GM12801 (cell line): ENCODE measurements at regions not wholly inside any gene's neighbourhood (a gene's known extent, or its start where the extent isn't known, plus 50 kb on each side); places are given as distances from the start of the nearest gene placed in this dataset.

Source experiments
- CTCF ChIP-seq: IDR thresholded peaks from one replicate; pipeline ENCODE4 v1.5.1; 2011; ENCODE audit warnings: control low read depth; ENCODE audit not compliant: insufficient read length; ENCODE audit errors: extremely low read depth

GRCh38 chr5:155919126-155919525, 407.8 kb upstream of the SGCD start:
- no peak for TF ChIP-seq CTCF

DNA sequence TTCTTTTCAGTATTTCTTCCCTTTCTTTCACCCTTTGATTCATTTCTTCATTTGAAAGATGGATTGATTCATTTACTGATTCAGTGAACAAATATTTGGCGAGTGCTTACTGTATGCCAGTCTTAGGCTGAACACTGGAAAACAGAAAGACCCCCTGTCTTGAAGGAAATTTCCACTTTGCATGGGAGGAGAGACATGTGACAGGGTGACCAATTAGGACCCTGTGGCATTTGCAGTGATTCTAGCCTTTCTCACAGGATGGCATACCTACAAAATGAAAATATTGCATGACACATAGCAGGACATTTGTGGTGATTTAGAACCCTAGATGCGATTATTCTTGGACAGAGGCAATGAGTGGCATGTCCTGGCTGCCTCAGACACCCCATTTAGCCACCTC, 407.2 kb upstream of the SGCD start:
- TF ChIP-seq CTCF, result no peak

- no peak for TF ChIP-seq CTCF
Measured at GRCh38 chr5:155921621-155922020, 405.3 kb upstream of the SGCD start.

DNA sequence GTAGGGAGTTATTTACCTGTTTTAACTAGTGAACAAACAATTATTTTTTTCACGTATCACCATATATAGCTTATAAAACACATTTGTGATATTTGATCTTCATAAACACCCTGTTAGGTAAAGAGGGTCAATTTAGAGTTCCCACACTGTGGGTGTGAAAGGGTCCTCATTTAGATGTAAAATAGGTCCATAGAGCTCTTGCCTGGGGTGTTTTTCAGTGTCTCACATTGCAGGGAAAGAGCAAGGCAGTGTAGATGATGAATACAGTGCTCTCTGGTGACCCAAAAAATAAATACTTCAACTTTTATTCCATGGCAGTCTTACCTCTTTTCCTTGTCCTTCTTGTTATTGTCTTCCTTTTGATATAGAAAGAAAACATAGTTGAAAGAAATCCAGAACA, 403.2 kb upstream of the SGCD start:
- no peak for TF ChIP-seq CTCF

GRCh38 chr5:155926031-155926430, 400.9 kb upstream of the SGCD start:
- no peak for TF ChIP-seq CTCF

DNA sequence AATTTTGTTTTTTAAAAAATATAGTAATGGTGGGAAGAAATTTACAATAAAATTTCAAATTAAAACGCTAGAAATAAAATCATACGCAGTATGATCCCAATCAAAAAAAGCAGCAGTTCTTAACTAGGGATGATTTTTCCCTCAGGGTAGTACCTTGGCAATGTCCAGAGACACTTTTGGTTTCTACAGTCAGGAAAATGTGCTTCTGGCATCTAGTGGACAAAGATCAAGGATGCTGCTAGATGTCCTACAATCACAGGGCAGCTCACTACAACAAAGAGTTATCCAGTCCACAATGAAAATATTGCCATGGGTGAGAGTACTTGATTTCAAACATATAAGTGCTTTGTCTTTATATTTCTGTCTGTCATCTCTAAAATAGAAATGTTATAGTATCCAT, 400.2 kb upstream of the SGCD start:
- TF ChIP-seq CTCF, result no peak

GRCh38 chr5:155929112-155929511, 397.9 kb upstream of the SGCD start:
- no peak for TF ChIP-seq CTCF

DNA sequence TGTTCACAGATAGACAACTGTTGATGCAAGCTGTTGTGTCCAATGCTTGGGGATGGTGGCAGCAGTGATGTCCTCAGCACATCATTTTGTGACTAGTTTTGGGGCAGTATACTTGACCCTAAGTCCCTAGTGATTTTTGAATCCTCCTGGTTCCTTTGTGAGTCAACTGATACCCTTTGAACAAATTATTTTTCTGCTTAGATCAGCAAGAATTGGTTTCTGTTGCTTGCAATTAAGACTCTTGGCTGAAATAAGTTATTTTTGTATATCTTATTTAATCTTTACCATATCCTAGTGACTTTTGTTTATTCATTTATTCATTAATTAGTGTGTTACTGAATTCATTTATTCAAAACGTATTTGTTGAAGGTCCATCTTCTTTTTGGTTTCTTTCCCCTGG, 392.0 kb upstream of the SGCD start:
- no peak for TF ChIP-seq CTCF
